Ascending aorta (tissue), 2 donors: ENCODE measurements at regions not wholly inside any gene's neighbourhood (a gene's known extent, or its start where the extent isn't known, plus 50 kb on each side); places are given as distances from the start of the nearest gene placed in this dataset.

Source experiments
- DNase-seq, 2 donors: peaks; one replicate each; pipeline ENCODE4 v3.0.0-alpha.2; 2019; ENCODE audit warnings: low spot score in 2 of 2
- H3K27ac ChIP-seq, 2 donors: fragments of 200-600 bp; sonication (generic); one replicate each; pipeline ENCODE4 v1.5.1; 2016 to 2017; ENCODE audit warnings: mild to moderate bottlenecking in 1 of 2
- H3K27me3 ChIP-seq: fragments of 200-600 bp; sonication (generic); one replicate; pipeline ENCODE4 v1.5.1; 2017
- H3K36me3 ChIP-seq, 2 donors: fragments of 200-600 bp; sonication (generic); one replicate each; pipeline ENCODE4 v1.5.1; 2016
- H3K4me1 ChIP-seq, 2 donors: fragments of 200-600 bp; sonication (generic); one replicate each; pipeline ENCODE4 v1.5.1; 2016 to 2017; ENCODE audit warnings: mild to moderate bottlenecking in 1 of 2
- H3K4me3 ChIP-seq, 2 donors: fragments of 200-600 bp; sonication (generic); one replicate each; pipeline ENCODE4 v1.5.1; 2016 to 2017; ENCODE audit warnings: mild to moderate bottlenecking in 1 of 2
- H3K9me3 ChIP-seq, 2 donors: fragments of 200-600 bp; sonication (generic); one replicate each; pipeline ENCODE4 v1.5.1; 2016
- CTCF ChIP-seq, 3 experiments: fragments of 200-600 bp in 2 of 3; fragments of 450-650 bp in 1 of 3; sonication (generic) in 2 of 3; IDR thresholded peaks; one replicate each; pipeline ENCODE4 v1.5.1; 2016 to 2019; ENCODE audit warnings: antibody characterized with exemption in 3 of 3, mild to moderate bottlenecking in 1 of 3, moderate library complexity in 1 of 3
- intact Hi-C: fragments of 100-400 bp; cut with DNase I; formaldehyde crosslinking; loops from one replicate; pipeline ENCODE4 v1.15.1; 2023

GRCh38 chr1:25022361-25023189 is 92.5 kb upstream of the RUNX3 start:
- DNase-seq, result peak; percentile 64 to 80
- intact Hi-C loops, result no loop called here
- Histone ChIP-seq H3K4me3 (no peak overlapping the region), H3K27me3 (no peaks in the 10 kb centered on the region), H3K27ac (peak overlapping the region in 1 of 2 donors; percentile 32), H3K4me1 (no peaks in the 10 kb centered on the region), H3K36me3 (no peaks in the 10 kb centered on the region), H3K9me3 (no peaks in the 10 kb centered on the region)
- TF ChIP-seq CTCF (IDR thresholded peaks at IDR 0.05), result no peak

DNA sequence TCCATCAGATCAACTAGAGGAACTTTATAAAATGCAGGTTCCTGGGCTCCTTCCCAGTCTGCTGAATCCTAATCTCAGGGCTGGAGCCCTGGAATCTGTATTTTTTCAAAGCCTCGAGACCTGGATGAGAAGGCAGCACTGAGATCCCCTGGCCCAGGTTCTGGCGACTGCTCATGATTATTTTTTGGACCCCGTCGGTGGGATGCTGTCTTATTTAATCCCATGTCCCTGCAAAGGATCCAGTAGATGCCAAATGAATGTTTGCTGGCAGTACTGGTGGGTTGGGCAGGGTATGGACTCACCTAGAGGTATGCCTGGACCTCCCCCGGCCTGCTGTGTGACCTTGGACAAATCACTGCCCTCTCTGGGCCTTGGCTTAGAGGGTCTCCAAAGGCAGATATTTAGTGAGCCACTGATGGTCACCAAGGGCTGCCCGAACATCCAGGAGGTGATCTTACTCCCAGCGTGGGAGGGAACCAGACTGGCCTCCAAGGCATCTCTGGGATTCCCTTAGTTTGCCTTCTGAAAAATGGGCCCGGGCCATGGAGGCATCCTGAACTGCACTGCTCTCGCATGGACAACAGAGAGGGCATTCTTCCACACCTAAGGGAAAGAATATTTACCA is 91.6 kb upstream of the RUNX3 start:
- no peak for DNase-seq
- Histone ChIP-seq H3K4me3 (no peak overlapping the region), H3K4me1 (no peaks in the 10 kb centered on the region), H3K27me3 (no peaks in the 10 kb centered on the region), H3K27ac (no peak overlapping the region), H3K9me3 (no peaks in the 10 kb centered on the region), H3K36me3 (no peaks in the 10 kb centered on the region)
- intact Hi-C loops, result no loop called here
- no peak for TF ChIP-seq CTCF (IDR thresholded peaks at IDR 0.05)

- Histone ChIP-seq H3K4me3 (no peak overlapping the region), H3K27ac (no peak overlapping the region), H3K27me3 (no peaks in the 10 kb centered on the region), H3K9me3 (no peaks in the 10 kb centered on the region), H3K4me1 (no peaks in the 10 kb centered on the region), H3K36me3 (no peaks in the 10 kb centered on the region)
- TF ChIP-seq CTCF (IDR thresholded peaks at IDR 0.05), result no peak
- DNase-seq, result no peak
- intact Hi-C loops, result no loop called here
Measured at GRCh38 chr1:25020851-25021590, 90.9 kb upstream of the RUNX3 start.

GRCh38 chr1:25020173-25020845 is 90.2 kb upstream of the RUNX3 start:
- no peak for DNase-seq
- no peaks in the 10 kb centered on the region for H3K4me1 ChIP-seq
- no peaks in the 10 kb centered on the region for H3K27me3 ChIP-seq
- TF ChIP-seq CTCF (IDR thresholded peaks at IDR 0.05), result no peak
- H3K9me3 ChIP-seq, result no peaks in the 10 kb centered on the region
- H3K27ac ChIP-seq, result no peak overlapping the region
- H3K36me3 ChIP-seq, result no peaks in the 10 kb centered on the region
- intact Hi-C loops, result no loop called here
- H3K4me3 ChIP-seq, result no peak overlapping the region

- Histone ChIP-seq H3K9me3 (no peaks in the 10 kb centered on the region), H3K27ac (no peak overlapping the region), H3K4me3 (no peak overlapping the region), H3K4me1 (no peaks in the 10 kb centered on the region), H3K36me3 (no peaks in the 10 kb centered on the region), H3K27me3 (no peaks in the 10 kb centered on the region)
- intact Hi-C loops, result no loop called here
- DNase-seq, result no peak
- TF ChIP-seq CTCF (IDR thresholded peaks at IDR 0.05), result no peak
Measured at GRCh38 chr1:25019337-25020172, 89.5 kb upstream of the RUNX3 start.
